ENCODE measurements at regions not wholly inside any gene's neighbourhood (a gene's known extent, or its start where the extent isn't known, plus 50 kb on each side); places are given as distances from the start of the nearest gene placed in this dataset.

- DNase-seq (ENCODE audit: low spot score) (no peak), ATAC-seq (no peak)
- intact Hi-C loops (cut with DNase I), result no loop called here
These were observed 172.9 kb downstream of the MAIP1 start for GRCh38 chr2:200128296-200128695.

- ATAC-seq, result no peak
These were observed 174.5 kb downstream of the MAIP1 start for GRCh38 chr2:200129721-200130462.

GRCh38 chr2:200130762-200131166 lies 175.4 kb downstream of the MAIP1 start:
- DNase-seq (ENCODE audit: low spot score) (no peak), ATAC-seq (no peak)
- intact Hi-C loops (cut with DNase I), result no loop called here

More at GRCh38 chr2:200129721-200130462, 174.5 kb downstream of the MAIP1 start:
- no peak for DNase-seq (ENCODE audit: low spot score)
- intact Hi-C loops (cut with DNase I), result no loop called here

- ATAC-seq, result no peak
- no peak for DNase-seq (ENCODE audit: low spot score)
- intact Hi-C loops (cut with DNase I), result no loop called here
These were observed 175.2 kb upstream of the SPATS2L start for GRCh38 chr2:200131307-200131706.

GRCh38 chr2:200135082-200135481 lies 171.4 kb upstream of the SPATS2L start:
- DNase-seq (ENCODE audit: low spot score) (no peak), ATAC-seq (no peak)
- intact Hi-C loops (cut with DNase I), result no loop called here

GRCh38 chr2:200136655-200137054 lies 169.8 kb upstream of the SPATS2L start:
- intact Hi-C loops (cut with DNase I), result no loop called here
- DNase-seq (ENCODE audit: low spot score) (no peak), ATAC-seq (no peak)

GRCh38 chr2:200137271-200137670 lies 169.2 kb upstream of the SPATS2L start:
- intact Hi-C loops (cut with DNase I), result no loop called here
- DNase-seq (ENCODE audit: low spot score), result no peak
- ATAC-seq, result no peak

- no peak for ATAC-seq
- intact Hi-C loops (cut with DNase I), result no loop called here
- DNase-seq (ENCODE audit: low spot score), result no peak
These were observed 168.8 kb upstream of the SPATS2L start for GRCh38 chr2:200137691-200138090.

GRCh38 chr2:200138391-200139124 lies 167.9 kb upstream of the SPATS2L start:
- DNase-seq (ENCODE audit: low spot score) (no peak), ATAC-seq (no peak)
- intact Hi-C loops (cut with DNase I), result no loop called here

- intact Hi-C loops (cut with DNase I), result no loop called here
- DNase-seq (ENCODE audit: low spot score) (no peak), ATAC-seq (no peak)
These were observed 161.9 kb upstream of the SPATS2L start for GRCh38 chr2:200144571-200144970.

GRCh38 chr2:200146501-200146900 lies 160.0 kb upstream of the SPATS2L start:
- intact Hi-C loops (cut with DNase I), result no loop called here
- ATAC-seq (no peak), DNase-seq (ENCODE audit: low spot score) (no peak)

- DNase-seq (ENCODE audit: low spot score) (no peak), ATAC-seq (no peak)
- intact Hi-C loops (cut with DNase I), result no loop called here
These were observed 159.1 kb upstream of the SPATS2L start for GRCh38 chr2:200147371-200147770.

- ATAC-seq (no peak), DNase-seq (ENCODE audit: low spot score) (no peak)
- intact Hi-C loops (cut with DNase I), result no loop called here
These were observed 158.1 kb upstream of the SPATS2L start for GRCh38 chr2:200148366-200148765.

- DNase-seq (ENCODE audit: low spot score), result no peak
- no peak for ATAC-seq
- intact Hi-C loops (cut with DNase I), result no loop called here
These were observed 155.9 kb upstream of the SPATS2L start for GRCh38 chr2:200150411-200151086.

- no peak for DNase-seq (ENCODE audit: low spot score)
- ATAC-seq, result no peak
- intact Hi-C loops (cut with DNase I), result loop anchor here (5.0 kb wide), 1 partner anchor 518 kb away; no protein-coding TSS in a partner anchor
These were observed 150.8 kb upstream of the SPATS2L start for GRCh38 chr2:200155652-200156051.

- intact Hi-C loops (cut with DNase I), result loop anchor here (5.0 kb wide), 1 partner anchor 519 kb away; no protein-coding TSS in a partner anchor
- ATAC-seq (peak; percentile 95), DNase-seq (ENCODE audit: low spot score) (no peak)
These were observed 150.2 kb upstream of the SPATS2L start for GRCh38 chr2:200156166-200156835.

GRCh38 chr2:200158647-200159356 lies 147.7 kb upstream of the SPATS2L start:
- intact Hi-C loops (cut with DNase I), result loop anchor here (5.0 kb wide), 1 partner anchor 522 kb away; no protein-coding TSS in a partner anchor
- no peak for ATAC-seq
- no peak for DNase-seq (ENCODE audit: low spot score)

- ATAC-seq (no peak), DNase-seq (ENCODE audit: low spot score) (no peak)
- intact Hi-C loops (cut with DNase I), result loop anchor here (5.0 kb wide), 1 partner anchor 522 kb away; no protein-coding TSS in a partner anchor
These were observed 147.2 kb upstream of the SPATS2L start for GRCh38 chr2:200159357-200159707.
